GM18868 (cell line): ENCODE measurements at regions not wholly inside any gene's neighbourhood (a gene's known extent, or its start where the extent isn't known, plus 50 kb on each side); places are given as distances from the start of the nearest gene placed in this dataset.

Experiments
- ATAC-seq: cut with Tn5 transposase; IDR thresholded peaks from one replicate; pipeline ENCODE4 v1.9.1; 2021; ENCODE audit warnings: mild to moderate bottlenecking, moderate library complexity; ENCODE audit not compliant: unreplicated experiment

- no peak for ATAC-seq
These were observed 63.4 kb upstream of the AP1S2 start for GRCh38 chrX:15918003-15918402.

- ATAC-seq = no peak
These were observed 62.1 kb upstream of the AP1S2 start for GRCh38 chrX:15916704-15917084.

DNA sequence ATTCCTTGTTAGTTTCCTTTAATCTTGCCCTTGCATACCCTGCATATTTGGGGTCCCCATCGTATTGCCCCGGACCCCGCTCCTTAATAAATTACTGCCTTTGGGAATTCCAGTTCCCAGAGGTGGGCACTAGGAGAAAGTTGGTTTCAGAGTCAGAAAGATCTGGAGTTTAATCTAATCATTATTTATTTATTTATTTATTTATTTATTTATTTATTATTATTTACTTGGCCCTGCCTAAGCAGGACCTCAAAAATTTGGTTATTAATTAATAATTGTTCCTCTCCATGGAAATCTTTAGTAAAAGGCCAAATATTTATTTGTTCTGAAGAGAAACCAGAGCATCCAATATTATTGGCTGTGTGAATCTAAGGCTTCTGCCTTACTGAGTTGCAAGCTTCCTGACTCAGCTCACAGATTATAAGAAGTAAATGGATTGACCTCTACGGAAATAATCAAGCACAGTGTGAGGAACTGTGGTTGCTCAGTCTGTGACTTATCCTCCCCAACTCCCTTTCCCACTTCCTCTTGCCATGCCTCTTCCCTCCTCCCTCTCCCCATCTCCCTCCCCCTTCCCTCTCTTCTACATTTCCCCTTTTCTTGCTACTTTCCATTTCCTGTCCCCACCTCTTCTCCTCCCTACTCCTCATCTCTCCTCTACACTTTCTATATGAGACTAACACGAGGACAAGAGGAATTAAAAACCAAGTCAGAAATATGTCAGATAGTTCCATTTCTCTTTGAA, 61.5 kb upstream of the AP1S2 start:
- no peak for ATAC-seq

DNA sequence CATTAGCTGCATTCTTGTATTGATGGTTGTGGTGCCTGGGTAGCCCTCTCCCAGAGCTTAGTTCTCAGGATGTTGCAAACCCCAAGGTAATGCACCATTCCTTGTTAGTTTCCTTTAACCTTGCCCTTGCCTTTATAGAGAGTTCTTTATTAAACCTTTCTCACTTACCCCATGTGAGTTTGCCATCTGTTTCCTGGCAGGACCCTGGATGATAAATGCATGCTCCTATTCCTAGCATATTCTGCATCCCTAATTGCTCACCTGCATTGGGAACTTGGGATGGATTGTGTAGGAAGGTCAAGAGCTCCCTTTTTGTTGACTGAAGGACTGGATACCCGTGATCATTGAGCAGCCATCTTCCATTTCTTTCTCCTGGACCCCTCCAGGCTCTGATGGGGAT, 59.9 kb upstream of the AP1S2 start:
- ATAC-seq = no peak

GRCh38 chrX:15913146-15913545, 58.5 kb upstream of the AP1S2 start:
- no peak for ATAC-seq

DNA sequence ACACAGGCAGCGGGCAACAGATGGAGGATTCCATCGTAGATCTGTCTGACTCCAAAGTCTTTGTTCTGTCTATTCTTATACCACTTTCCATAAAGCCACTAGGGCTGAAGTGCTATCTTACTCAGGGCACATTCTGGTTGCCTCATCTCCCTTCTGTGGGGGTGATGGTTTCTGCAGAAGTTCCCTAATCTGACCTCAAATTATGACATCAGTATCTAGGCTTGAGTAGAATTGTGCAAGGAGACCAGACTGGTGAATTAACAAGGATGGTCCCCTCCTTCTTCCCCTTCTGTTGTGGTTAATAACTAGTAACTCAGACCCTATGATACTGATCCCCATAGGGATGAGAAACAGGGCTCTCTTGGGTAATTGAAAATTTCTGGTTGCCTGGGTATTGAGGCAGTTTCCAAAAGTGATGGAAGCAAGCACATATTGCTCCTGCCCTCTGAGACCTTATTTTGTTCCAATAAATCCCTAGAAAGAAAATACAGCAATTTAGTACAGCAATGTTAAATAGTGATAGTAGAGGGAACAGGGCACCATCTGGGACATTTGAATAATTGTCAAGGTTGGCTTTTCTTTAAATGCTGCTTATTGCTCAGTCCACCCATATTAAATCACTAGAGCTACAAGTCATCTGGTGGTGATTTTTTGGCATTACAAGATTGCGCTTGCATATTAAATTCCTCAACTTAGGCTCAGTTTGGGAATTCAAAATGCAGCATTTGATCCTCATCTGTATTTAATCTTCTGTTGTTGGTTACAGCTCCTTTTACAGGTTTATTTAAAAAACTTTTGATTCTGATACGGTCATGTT, 57.3 kb upstream of the AP1S2 start:
- peak; percentile 64 for ATAC-seq

- no peak for ATAC-seq
These were observed 55.0 kb upstream of the AP1S2 start for GRCh38 chrX:15909605-15910004.

- ATAC-seq = no peak
These were observed 54.1 kb upstream of the AP1S2 start for GRCh38 chrX:15908603-15909290.

DNA sequence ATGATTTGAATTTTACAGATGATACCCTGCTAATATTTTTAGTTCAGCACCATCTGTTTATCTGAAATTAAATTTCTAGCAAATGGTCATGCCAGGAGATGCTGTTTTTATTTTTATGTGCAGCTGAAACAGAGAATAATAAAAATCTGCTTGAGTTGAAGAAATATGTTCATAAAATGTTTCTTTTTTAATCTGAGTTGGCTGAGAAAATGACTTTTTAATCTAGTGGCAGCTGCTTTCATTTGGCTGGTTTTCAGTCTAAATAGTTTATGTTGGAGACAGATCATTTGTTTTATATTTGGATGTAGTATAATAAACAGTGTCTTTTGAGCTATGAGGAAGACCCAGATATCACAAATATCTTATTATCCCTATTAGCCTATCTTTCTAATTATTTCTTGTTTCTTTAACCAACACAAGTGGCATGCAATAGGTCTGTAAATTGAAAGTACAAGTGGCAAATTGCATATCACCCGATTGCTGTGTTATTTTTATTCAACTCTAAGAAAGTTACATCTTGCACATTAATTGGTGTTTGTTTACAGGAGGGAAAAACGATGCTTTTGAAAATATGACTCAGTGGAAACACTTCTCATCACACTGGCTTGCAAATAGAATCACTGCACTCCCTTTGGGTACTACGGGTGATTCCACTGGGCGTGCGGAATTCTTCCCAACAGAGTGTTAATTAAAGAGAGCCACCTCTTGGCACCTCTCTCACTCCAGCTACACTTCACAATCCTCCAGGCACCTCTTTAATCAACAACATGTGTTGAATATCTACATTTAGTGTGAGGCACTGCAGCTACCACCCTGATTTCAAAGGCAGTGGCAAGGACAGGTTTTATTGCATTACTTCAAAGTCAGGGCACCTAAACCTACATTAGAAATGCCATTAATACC, 51.7 kb upstream of the AP1S2 start:
- ATAC-seq = no peak
